Activated B cell treated with CpG ODN at 0.5 μM for 24 hours (primary cell): ENCODE measurements at regions not wholly inside any gene's neighbourhood (a gene's known extent, or its start where the extent isn't known, plus 50 kb on each side); places are given as distances from the start of the nearest gene placed in this dataset.

Experiments
- ATAC-seq: fragments of 200-7000 bp; cut with Tn5 transposase; one replicate; pipeline ENCODE4 v1.10.0; 2021; ENCODE audit warnings: low read depth, mild to moderate bottlenecking, moderate library complexity
- CTCF ChIA-PET: fragments of 350-600 bp; sonication (Branson Sonifier 250); formaldehyde crosslinking; loops from one replicate; lab custom pipeline; 2021; ENCODE audit warnings: antibody characterized with exemption; lab: Charles Lee
- POLR2A ChIA-PET: fragments of 350-600 bp; sonication (Branson Sonifier 250); formaldehyde crosslinking; loops from one replicate; lab custom pipeline; 2021; ENCODE audit warnings: antibody characterized with exemption; lab: Charles Lee
- DNase-seq: peaks from one replicate; pipeline ENCODE4 v3.0.0; 2022
- H3K27ac Mint-ChIP-seq: one replicate; pipeline ENCODE4 v1.8.0; 2020; ENCODE audit warnings: mixed read lengths
- H3K27me3 Mint-ChIP-seq: one replicate; pipeline ENCODE4 v1.8.0; 2021; ENCODE audit warnings: mixed read lengths
- H3K36me3 Mint-ChIP-seq: one replicate; pipeline ENCODE4 v1.8.0; 2021; ENCODE audit warnings: low read depth, mixed read lengths
- H3K4me1 Mint-ChIP-seq: one replicate; pipeline ENCODE4 v1.8.0; 2021; ENCODE audit warnings: mixed read lengths
- H3K4me3 Mint-ChIP-seq: one replicate; pipeline ENCODE4 v1.8.0; 2020; ENCODE audit warnings: mild to moderate bottlenecking, mixed read lengths
- H3K9me3 Mint-ChIP-seq: one replicate; pipeline ENCODE4 v1.8.0; 2020; ENCODE audit warnings: mixed read lengths
- CTCF ChIP-seq: fragments of 200-600 bp; IDR thresholded peaks from one replicate; pipeline ENCODE4 v1.8.0; 2022; ENCODE audit warnings: antibody characterized with exemption, mild to moderate bottlenecking
- intact Hi-C: fragments of 100-400 bp; cut with micrococcal nuclease; formaldehyde crosslinking; loops from one replicate; pipeline ENCODE4 v1.15.1; 2024

- Mint-ChIP-seq H3K27ac (no peak overlapping the region), H3K4me3 (no peak overlapping the region), H3K27me3 (no peaks in the 10 kb centered on the region), H3K4me1 (no peaks in the 10 kb centered on the region), H3K36me3 (no peaks in the 10 kb centered on the region), H3K9me3 (peaks cover 8% of the 10 kb centered on the region)
- DNase-seq, result no peak
- CTCF ChIA-PET, result no interaction called here
- intact Hi-C loops, result no loop called here
- POLR2A ChIA-PET, result no interaction called here
- no peak for TF ChIP-seq CTCF
- no peak for ATAC-seq
These were observed 1128.4 kb downstream of the TSN start for GRCh38 chr2:122883849-122884248.

GRCh38 chr2:122884889-122885288 is 1129.4 kb downstream of the TSN start:
- ChIA-PET POLR2A (no interaction called here), CTCF (no interaction called here)
- intact Hi-C loops, result no loop called here
- TF ChIP-seq CTCF, result no peak
- ATAC-seq, result no peak
- no peaks in the 10 kb centered on the region for H3K27me3 Mint-ChIP-seq
- no peaks in the 10 kb centered on the region for H3K36me3 Mint-ChIP-seq
- no peaks in the 10 kb centered on the region for H3K4me1 Mint-ChIP-seq
- peaks cover 8% of the 10 kb centered on the region for H3K9me3 Mint-ChIP-seq
- no peak overlapping the region for H3K4me3 Mint-ChIP-seq
- no peak overlapping the region for H3K27ac Mint-ChIP-seq
- DNase-seq, result no peak

GRCh38 chr2:122885436-122885835 is 1130.0 kb downstream of the TSN start:
- no peak for TF ChIP-seq CTCF
- Mint-ChIP-seq H3K4me3 (no peak overlapping the region), H3K27me3 (no peaks in the 10 kb centered on the region), H3K27ac (no peak overlapping the region), H3K36me3 (no peaks in the 10 kb centered on the region), H3K4me1 (no peaks in the 10 kb centered on the region), H3K9me3 (peaks cover 8% of the 10 kb centered on the region)
- intact Hi-C loops, result no loop called here
- ATAC-seq (no peak), DNase-seq (no peak)
- ChIA-PET CTCF (no interaction called here), POLR2A (no interaction called here)

- Mint-ChIP-seq H3K9me3 (peaks cover 10% of the 10 kb centered on the region), H3K36me3 (no peaks in the 10 kb centered on the region), H3K27me3 (no peaks in the 10 kb centered on the region), H3K4me1 (no peaks in the 10 kb centered on the region), H3K4me3 (no peak overlapping the region), H3K27ac (no peak overlapping the region)
- ChIA-PET CTCF (no interaction called here), POLR2A (no interaction called here)
- ATAC-seq, result no peak
- no peak for DNase-seq
- no peak for TF ChIP-seq CTCF
- intact Hi-C loops, result no loop called here
These were observed 1131.2 kb downstream of the TSN start for GRCh38 chr2:122886479-122887145.

- intact Hi-C loops, result no loop called here
- TF ChIP-seq CTCF, result no peak
- ChIA-PET CTCF (no interaction called here), POLR2A (no interaction called here)
- Mint-ChIP-seq H3K4me1 (no peaks in the 10 kb centered on the region), H3K27ac (no peak overlapping the region), H3K27me3 (no peaks in the 10 kb centered on the region), H3K4me3 (no peak overlapping the region), H3K36me3 (no peaks in the 10 kb centered on the region), H3K9me3 (peaks cover 13% of the 10 kb centered on the region)
- ATAC-seq (no peak), DNase-seq (no peak)
These were observed 1125.5 kb upstream of the CNTNAP5 start for GRCh38 chr2:122899614-122900013.
